Lower lobe of right lung (tissue), 2 donors: ENCODE measurements at regions not wholly inside any gene's neighbourhood (a gene's known extent, or its start where the extent isn't known, plus 50 kb on each side); places are given as distances from the start of the nearest gene placed in this dataset.

Source experiments
- ATAC-seq, 2 donors: fragments of 200-7000 bp; cut with Tn5 transposase; one replicate each; pipeline ENCODE4 v1.9.1; 2020 to 2022; ENCODE audit warnings: mild to moderate bottlenecking in 2 of 2, moderate library complexity in 2 of 2
- DNase-seq: peaks from one replicate; pipeline ENCODE4 v3.0.0-alpha.2; 2020
- H3K27ac ChIP-seq: fragments of 200-600 bp; one replicate; pipeline ENCODE4 v1.8.0; 2022
- H3K27me3 ChIP-seq: fragments of 200-600 bp; one replicate; pipeline ENCODE4 v1.8.0; 2022; ENCODE audit warnings: low read depth
- H3K36me3 ChIP-seq: fragments of 200-600 bp; one replicate; pipeline ENCODE4 v1.8.0; 2022; ENCODE audit warnings: mild to moderate bottlenecking
- H3K4me1 ChIP-seq: fragments of 200-600 bp; one replicate; pipeline ENCODE4 v1.8.0; 2022
- H3K4me3 ChIP-seq: fragments of 200-600 bp; one replicate; pipeline ENCODE4 v1.8.0; 2022; ENCODE audit warnings: mild to moderate bottlenecking
- H3K9me3 ChIP-seq: fragments of 200-600 bp; one replicate; pipeline ENCODE4 v1.8.0; 2022
- intact Hi-C: fragments of 100-400 bp; cut with DNase I; formaldehyde crosslinking; loops from one replicate; pipeline ENCODE4 v1.11.0; 2022
- TF ChIP-seq, protein P1 (sequence below): fragments of 200-600 bp; IDR thresholded peaks from one replicate; pipeline ENCODE4 v1.8.0; 2022; ENCODE audit warnings: antibody characterized with exemption, mild to moderate bottlenecking
- donor health status: DM: no; HTN: yes; CAD: no; lungs with severe emphysema.

GRCh38 chr2:7515327-7515726 lies 598.1 kb downstream of the RNF144A start:
- Histone ChIP-seq H3K36me3 (no peaks in the 10 kb centered on the region), H3K27ac (no peak overlapping the region), H3K4me1 (no peaks in the 10 kb centered on the region), H3K27me3 (no peaks in the 10 kb centered on the region), H3K9me3 (no peaks in the 10 kb centered on the region), H3K4me3 (no peak overlapping the region)
- intact Hi-C loops, result no loop called here
- ATAC-seq (no peak), DNase-seq (no peak)
- TF ChIP-seq, protein P1, sequence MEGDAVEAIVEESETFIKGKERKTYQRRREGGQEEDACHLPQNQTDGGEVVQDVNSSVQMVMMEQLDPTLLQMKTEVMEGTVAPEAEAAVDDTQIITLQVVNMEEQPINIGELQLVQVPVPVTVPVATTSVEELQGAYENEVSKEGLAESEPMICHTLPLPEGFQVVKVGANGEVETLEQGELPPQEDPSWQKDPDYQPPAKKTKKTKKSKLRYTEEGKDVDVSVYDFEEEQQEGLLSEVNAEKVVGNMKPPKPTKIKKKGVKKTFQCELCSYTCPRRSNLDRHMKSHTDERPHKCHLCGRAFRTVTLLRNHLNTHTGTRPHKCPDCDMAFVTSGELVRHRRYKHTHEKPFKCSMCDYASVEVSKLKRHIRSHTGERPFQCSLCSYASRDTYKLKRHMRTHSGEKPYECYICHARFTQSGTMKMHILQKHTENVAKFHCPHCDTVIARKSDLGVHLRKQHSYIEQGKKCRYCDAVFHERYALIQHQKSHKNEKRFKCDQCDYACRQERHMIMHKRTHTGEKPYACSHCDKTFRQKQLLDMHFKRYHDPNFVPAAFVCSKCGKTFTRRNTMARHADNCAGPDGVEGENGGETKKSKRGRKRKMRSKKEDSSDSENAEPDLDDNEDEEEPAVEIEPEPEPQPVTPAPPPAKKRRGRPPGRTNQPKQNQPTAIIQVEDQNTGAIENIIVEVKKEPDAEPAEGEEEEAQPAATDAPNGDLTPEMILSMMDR, result no peak

DNA sequence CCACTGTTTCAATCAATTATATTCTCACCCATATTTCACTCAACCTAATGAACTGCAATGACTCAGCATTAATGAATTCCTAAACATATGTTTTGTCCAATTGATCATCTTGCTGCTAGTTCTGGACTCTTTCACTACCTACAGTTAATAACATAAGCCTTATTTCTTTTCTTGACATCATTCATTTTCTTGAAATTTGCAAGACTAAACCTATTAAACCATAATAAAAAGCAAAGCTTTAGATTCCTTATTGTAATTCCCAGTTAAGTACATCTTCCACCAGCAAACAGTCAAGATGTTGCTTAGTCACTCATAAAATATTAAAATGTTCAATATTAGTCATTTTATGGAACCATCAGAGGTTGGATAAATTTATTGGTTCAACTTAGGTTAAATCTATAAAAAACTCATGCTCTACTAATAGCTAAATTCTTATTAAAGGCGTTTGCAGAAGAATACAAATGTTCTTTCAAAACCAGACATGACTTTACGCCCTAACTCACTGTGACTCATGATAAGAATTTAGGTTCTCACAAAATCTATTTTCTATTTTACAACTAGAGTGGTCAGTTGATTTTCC lies 599.4 kb downstream of the RNF144A start:
- no peaks in the 10 kb centered on the region for H3K27me3 ChIP-seq

DNA sequence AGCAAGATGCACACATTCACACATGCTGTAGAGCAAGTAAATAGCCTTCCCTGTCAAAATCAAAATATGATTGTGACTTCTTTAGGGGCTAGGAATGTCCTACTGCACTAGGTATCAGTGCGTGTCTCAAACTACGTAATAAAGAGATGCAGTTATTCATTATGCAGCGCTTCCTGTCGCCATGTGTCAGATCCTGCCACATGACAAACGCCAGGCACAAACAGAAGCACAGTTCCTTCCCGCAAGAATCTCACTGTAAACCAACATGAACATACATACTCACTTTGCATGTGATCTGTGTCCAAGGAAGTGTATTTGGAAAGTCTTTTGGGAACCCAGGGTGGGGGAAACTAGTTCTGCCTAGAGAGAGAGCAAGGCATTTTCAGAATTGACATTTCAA lies 599.9 kb downstream of the RNF144A start:
- TF ChIP-seq, protein P1, result no peak
- no peaks in the 10 kb centered on the region for H3K9me3 ChIP-seq
- no peak overlapping the region for H3K27ac ChIP-seq
- no peaks in the 10 kb centered on the region for H3K36me3 ChIP-seq
- ATAC-seq (no peak), DNase-seq (no peak)
- H3K4me1 ChIP-seq, result no peaks in the 10 kb centered on the region
- intact Hi-C loops, result no loop called here
- H3K4me3 ChIP-seq, result no peak overlapping the region
- H3K27me3 ChIP-seq, result no peaks in the 10 kb centered on the region

More for the DNA sequence above, 599.4 kb downstream of the RNF144A start:
- H3K36me3 ChIP-seq, result no peaks in the 10 kb centered on the region
- H3K4me3 ChIP-seq, result no peak overlapping the region
- TF ChIP-seq, protein P1, result no peak
- intact Hi-C loops, result no loop called here
- no peak overlapping the region for H3K27ac ChIP-seq
- ATAC-seq (no peak), DNase-seq (no peak)
- H3K9me3 ChIP-seq, result no peaks in the 10 kb centered on the region
- no peaks in the 10 kb centered on the region for H3K4me1 ChIP-seq

GRCh38 chr2:7517851-7518250 lies 600.6 kb downstream of the RNF144A start:
- Histone ChIP-seq H3K27ac (no peak overlapping the region), H3K4me1 (no peaks in the 10 kb centered on the region), H3K36me3 (no peaks in the 10 kb centered on the region), H3K4me3 (no peak overlapping the region), H3K27me3 (no peaks in the 10 kb centered on the region), H3K9me3 (no peaks in the 10 kb centered on the region)
- intact Hi-C loops, result no loop called here
- no peak for DNase-seq
- no peak for ATAC-seq
- TF ChIP-seq, protein P1, result no peak

GRCh38 chr2:7523481-7524120 lies 606.4 kb downstream of the RNF144A start:
- intact Hi-C loops, result no loop called here
- TF ChIP-seq, protein P1, result no peak
- H3K9me3 ChIP-seq, result no peaks in the 10 kb centered on the region
- ATAC-seq, result no peak
- no peak overlapping the region for H3K4me3 ChIP-seq
- H3K36me3 ChIP-seq, result no peaks in the 10 kb centered on the region
- no peaks in the 10 kb centered on the region for H3K27me3 ChIP-seq
- H3K4me1 ChIP-seq, result no peaks in the 10 kb centered on the region
- no peak for DNase-seq
- H3K27ac ChIP-seq, result no peak overlapping the region
